ENCODE measurements at regions not wholly inside any gene's neighbourhood (a gene's known extent, or its start where the extent isn't known, plus 50 kb on each side); places are given as distances from the start of the nearest gene placed in this dataset.

GRCh38 chr5:94086194-94086593 lies 344.8 kb upstream of the POU5F2 start:
- no peak for TF ChIP-seq CTCF (IDR thresholded peaks at IDR 0.05)
- no peak for TF ChIP-seq POLR2A (IDR thresholded peaks at IDR 0.05)

Measured in lower leg skin (tissue), 3 donors.